HG02759 (cell line): ENCODE measurements at regions not wholly inside any gene's neighbourhood (a gene's known extent, or its start where the extent isn't known, plus 50 kb on each side); places are given as distances from the start of the nearest gene placed in this dataset.

Experiments used
- ATAC-seq: cut with Tn5 transposase; IDR thresholded peaks from one replicate; pipeline ENCODE4 v1.9.1; 2021; ENCODE audit warnings: mild to moderate bottlenecking, moderate library complexity; ENCODE audit not compliant: unreplicated experiment

GRCh38 chr3:148600902-148601765, 96.6 kb upstream of the AGTR1 start:
- ATAC-seq, result no peak

- no peak for ATAC-seq
Observed at GRCh38 chr3:148601766-148602685, 95.7 kb upstream of the AGTR1 start.

- no peak for ATAC-seq
Observed at GRCh38 chr3:148604270-148605085, 93.2 kb upstream of the AGTR1 start.

- no peak for ATAC-seq
Observed at GRCh38 chr3:148605521-148605920, 92.2 kb upstream of the AGTR1 start.

GRCh38 chr3:148606979-148607378, 90.7 kb upstream of the AGTR1 start:
- no peak for ATAC-seq

GRCh38 chr3:148607491-148607890, 90.2 kb upstream of the AGTR1 start:
- ATAC-seq, result no peak

- no peak for ATAC-seq
Observed at GRCh38 chr3:148612278-148612677, 85.4 kb upstream of the AGTR1 start.

GRCh38 chr3:148615382-148615781, 82.3 kb upstream of the AGTR1 start:
- no peak for ATAC-seq

- no peak for ATAC-seq
Observed at GRCh38 chr3:148625095-148625736, 72.5 kb upstream of the AGTR1 start.

GRCh38 chr3:148625991-148626390, 71.7 kb upstream of the AGTR1 start:
- no peak for ATAC-seq

- ATAC-seq, result no peak
Observed at GRCh38 chr3:148629006-148629405, 68.7 kb upstream of the AGTR1 start.

GRCh38 chr3:148631124-148631903, 66.4 kb upstream of the AGTR1 start:
- no peak for ATAC-seq

- no peak for ATAC-seq
Observed at GRCh38 chr3:148641722-148642121, 56.0 kb upstream of the AGTR1 start.

GRCh38 chr3:148642214-148642613, 55.5 kb upstream of the AGTR1 start:
- ATAC-seq, result no peak

GRCh38 chr3:148642616-148643015, 55.1 kb upstream of the AGTR1 start:
- ATAC-seq, result no peak

GRCh38 chr3:148643389-148643840, 54.3 kb upstream of the AGTR1 start:
- ATAC-seq, result no peak

GRCh38 chr3:148646126-148646665, 51.5 kb upstream of the AGTR1 start:
- no peak for ATAC-seq
